PC-3 (cell line): ENCODE measurements at regions not wholly inside any gene's neighbourhood (a gene's known extent, or its start where the extent isn't known, plus 50 kb on each side); places are given as distances from the start of the nearest gene placed in this dataset.

Source experiments
- EZH2 ChIP-seq: fragments of 300-600 bp; sonication (generic); IDR thresholded peaks from one replicate; pipeline ENCODE4 v1.6.1; 2017; ENCODE audit warnings: antibody characterized with exemption, mild to moderate bottlenecking, low read length; ENCODE audit not compliant: unreplicated experiment
- EZH2phosphoT487 ChIP-seq: fragments of 300-600 bp; sonication (generic); IDR thresholded peaks from 2 replicates; pipeline ENCODE4 v1.6.1; 2018; ENCODE audit warnings: mild to moderate bottlenecking, antibody characterized with exemption, low read length, borderline replicate concordance
- TF ChIP-seq, protein P1 (sequence below): fragments of 300-600 bp; sonication (generic); conservative IDR thresholded peaks from 2 replicates; pipeline ENCODE4 v1.5.1; 2017; ENCODE audit warnings: antibody characterized with exemption, low read depth, mild to moderate bottlenecking, low read length

DNA sequence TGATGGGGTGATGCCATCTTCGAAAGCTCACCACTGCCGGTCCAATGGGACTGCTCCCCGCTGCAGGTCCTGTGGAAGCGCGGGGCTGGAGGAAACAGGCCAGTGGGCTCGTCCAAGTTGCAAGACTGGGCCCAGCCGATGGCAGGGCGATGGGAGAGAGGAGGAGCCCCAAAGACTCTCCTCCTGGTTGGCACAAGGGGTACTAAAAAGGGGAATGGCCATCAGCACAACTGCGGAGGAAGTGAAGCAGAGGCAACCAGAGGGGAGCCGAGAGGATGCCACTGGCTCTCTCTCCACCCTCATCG is 357.1 kb downstream of the SHANK2 start:
- TF ChIP-seq, protein P1, sequence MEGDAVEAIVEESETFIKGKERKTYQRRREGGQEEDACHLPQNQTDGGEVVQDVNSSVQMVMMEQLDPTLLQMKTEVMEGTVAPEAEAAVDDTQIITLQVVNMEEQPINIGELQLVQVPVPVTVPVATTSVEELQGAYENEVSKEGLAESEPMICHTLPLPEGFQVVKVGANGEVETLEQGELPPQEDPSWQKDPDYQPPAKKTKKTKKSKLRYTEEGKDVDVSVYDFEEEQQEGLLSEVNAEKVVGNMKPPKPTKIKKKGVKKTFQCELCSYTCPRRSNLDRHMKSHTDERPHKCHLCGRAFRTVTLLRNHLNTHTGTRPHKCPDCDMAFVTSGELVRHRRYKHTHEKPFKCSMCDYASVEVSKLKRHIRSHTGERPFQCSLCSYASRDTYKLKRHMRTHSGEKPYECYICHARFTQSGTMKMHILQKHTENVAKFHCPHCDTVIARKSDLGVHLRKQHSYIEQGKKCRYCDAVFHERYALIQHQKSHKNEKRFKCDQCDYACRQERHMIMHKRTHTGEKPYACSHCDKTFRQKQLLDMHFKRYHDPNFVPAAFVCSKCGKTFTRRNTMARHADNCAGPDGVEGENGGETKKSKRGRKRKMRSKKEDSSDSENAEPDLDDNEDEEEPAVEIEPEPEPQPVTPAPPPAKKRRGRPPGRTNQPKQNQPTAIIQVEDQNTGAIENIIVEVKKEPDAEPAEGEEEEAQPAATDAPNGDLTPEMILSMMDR: no peak
- TF ChIP-seq EZH2 (no peak), EZH2phosphoT487 (no peak)
